ENCODE measurements at regions not wholly inside any gene's neighbourhood (a gene's known extent, or its start where the extent isn't known, plus 50 kb on each side); places are given as distances from the start of the nearest gene placed in this dataset.

DNA sequence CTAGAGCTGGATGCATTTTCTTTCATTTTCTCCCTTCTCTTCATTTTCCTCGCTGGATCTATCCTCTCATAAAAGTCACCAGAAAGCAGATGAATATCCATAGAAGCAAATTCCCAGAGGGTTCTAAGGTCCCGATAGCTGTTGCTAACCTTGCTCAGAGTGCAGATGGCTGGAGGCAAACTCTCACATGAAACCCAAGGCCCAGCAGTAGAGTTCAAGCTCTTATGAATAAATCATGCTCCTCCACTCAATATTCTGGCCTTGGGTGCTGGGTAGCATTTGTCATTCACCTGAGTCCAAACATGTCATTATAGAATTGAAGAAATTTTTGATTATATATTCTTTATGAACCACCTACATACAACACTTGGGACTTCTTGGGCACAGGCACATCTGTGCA is 539.7 kb upstream of the MARCKS start:
- no peaks in the 10 kb centered on the region for H3K4me1 ChIP-seq (ENCODE audit: control insufficient read depth, insufficient read depth, low read length)
- no peak overlapping the region for H3K9ac ChIP-seq (ENCODE audit: low read length in 2 of 2)
- H3K9me3 ChIP-seq (ENCODE audit: control insufficient read depth in 2 of 2, low read length in 2 of 2) = no peaks in the 10 kb centered on the region
- H3K27ac ChIP-seq (ENCODE audit: low read length) = no peak overlapping the region
- no peak overlapping the region for H3K4me3 ChIP-seq (ENCODE audit: low read length in 2 of 2)
- H3K27me3 ChIP-seq (ENCODE audit: control insufficient read depth in 1 of 2, insufficient read depth in 2 of 2, low read length in 2 of 2) = no peaks in the 10 kb centered on the region
- H3K36me3 ChIP-seq (ENCODE audit: control insufficient read depth in 2 of 2, insufficient read depth in 2 of 2, low read length in 2 of 2) = no peaks in the 10 kb centered on the region

- H3K27ac ChIP-seq (ENCODE audit: low read length) = no peak overlapping the region
- H3K9ac ChIP-seq (ENCODE audit: low read length in 2 of 2) = no peak overlapping the region
- H3K9me3 ChIP-seq (ENCODE audit: control insufficient read depth in 2 of 2, low read length in 2 of 2) = no peaks in the 10 kb centered on the region
- H3K4me1 ChIP-seq (ENCODE audit: control insufficient read depth, insufficient read depth, low read length) = no peaks in the 10 kb centered on the region
- H3K27me3 ChIP-seq (ENCODE audit: control insufficient read depth in 1 of 2, insufficient read depth in 2 of 2, low read length in 2 of 2) = no peaks in the 10 kb centered on the region
- H3K36me3 ChIP-seq (ENCODE audit: control insufficient read depth in 2 of 2, insufficient read depth in 2 of 2, low read length in 2 of 2) = no peaks in the 10 kb centered on the region
- H3K4me3 ChIP-seq (ENCODE audit: low read length in 2 of 2) = no peak overlapping the region
These were observed 539.1 kb upstream of the MARCKS start for GRCh38 chr6:113317891-113318574.

DNA sequence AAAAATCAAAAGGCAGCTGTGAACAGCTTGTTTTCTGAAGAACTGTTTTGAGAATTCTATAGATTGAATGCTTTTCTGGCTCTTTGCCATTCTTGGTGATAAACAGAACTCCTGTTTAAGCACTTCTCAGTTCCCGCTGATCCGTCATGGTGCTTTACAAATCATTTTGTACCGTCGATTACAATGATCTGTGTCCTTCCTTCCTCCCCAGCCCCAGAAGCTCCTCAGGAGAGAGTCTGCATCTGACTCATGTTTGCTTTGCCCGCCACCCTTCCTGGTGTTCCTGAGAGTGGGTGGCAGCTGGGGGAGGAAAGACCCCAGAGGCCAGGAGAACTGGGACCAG is 538.6 kb upstream of the MARCKS start:
- Histone ChIP-seq H3K27ac (ENCODE audit: low read length) (no peak overlapping the region), H3K9ac (ENCODE audit: low read length in 2 of 2) (no peak overlapping the region)

GRCh38 chr6:113320653-113321052 is 536.5 kb upstream of the MARCKS start:
- Histone ChIP-seq H3K9me3 (ENCODE audit: control insufficient read depth in 2 of 2, low read length in 2 of 2) (no peaks in the 10 kb centered on the region), H3K4me1 (ENCODE audit: control insufficient read depth, insufficient read depth, low read length) (no peaks in the 10 kb centered on the region), H3K27ac (ENCODE audit: low read length) (no peak overlapping the region), H3K36me3 (ENCODE audit: control insufficient read depth in 2 of 2, insufficient read depth in 2 of 2, low read length in 2 of 2) (no peaks in the 10 kb centered on the region), H3K4me3 (ENCODE audit: low read length in 2 of 2) (no peak overlapping the region), H3K27me3 (ENCODE audit: control insufficient read depth in 1 of 2, insufficient read depth in 2 of 2, low read length in 2 of 2) (no peaks in the 10 kb centered on the region), H3K9ac (ENCODE audit: low read length in 2 of 2) (no peak overlapping the region)

More for the DNA sequence above, 538.6 kb upstream of the MARCKS start:
- Histone ChIP-seq H3K9me3 (ENCODE audit: control insufficient read depth in 2 of 2, low read length in 2 of 2) (no peaks in the 10 kb centered on the region), H3K36me3 (ENCODE audit: control insufficient read depth in 2 of 2, insufficient read depth in 2 of 2, low read length in 2 of 2) (no peaks in the 10 kb centered on the region), H3K4me3 (ENCODE audit: low read length in 2 of 2) (no peak overlapping the region), H3K27me3 (ENCODE audit: control insufficient read depth in 1 of 2, insufficient read depth in 2 of 2, low read length in 2 of 2) (no peaks in the 10 kb centered on the region), H3K4me1 (ENCODE audit: control insufficient read depth, insufficient read depth, low read length) (no peaks in the 10 kb centered on the region)

- Histone ChIP-seq H3K27ac (ENCODE audit: low read length) (no peak overlapping the region), H3K36me3 (ENCODE audit: control insufficient read depth in 2 of 2, insufficient read depth in 2 of 2, low read length in 2 of 2) (no peaks in the 10 kb centered on the region), H3K9ac (ENCODE audit: low read length in 2 of 2) (no peak overlapping the region), H3K9me3 (ENCODE audit: control insufficient read depth in 2 of 2, low read length in 2 of 2) (no peaks in the 10 kb centered on the region), H3K4me3 (ENCODE audit: low read length in 2 of 2) (no peak overlapping the region), H3K27me3 (ENCODE audit: control insufficient read depth in 1 of 2, insufficient read depth in 2 of 2, low read length in 2 of 2) (no peaks in the 10 kb centered on the region), H3K4me1 (ENCODE audit: control insufficient read depth, insufficient read depth, low read length) (no peaks in the 10 kb centered on the region)
These were observed 530.4 kb upstream of the MARCKS start for GRCh38 chr6:113326781-113327180.

GRCh38 chr6:113328886-113329381 is 528.2 kb upstream of the MARCKS start:
- no peak overlapping the region for H3K4me3 ChIP-seq (ENCODE audit: low read length in 2 of 2)
- H3K9ac ChIP-seq (ENCODE audit: low read length in 2 of 2) = no peak overlapping the region
- no peaks in the 10 kb centered on the region for H3K27me3 ChIP-seq (ENCODE audit: control insufficient read depth in 1 of 2, insufficient read depth in 2 of 2, low read length in 2 of 2)

DNA sequence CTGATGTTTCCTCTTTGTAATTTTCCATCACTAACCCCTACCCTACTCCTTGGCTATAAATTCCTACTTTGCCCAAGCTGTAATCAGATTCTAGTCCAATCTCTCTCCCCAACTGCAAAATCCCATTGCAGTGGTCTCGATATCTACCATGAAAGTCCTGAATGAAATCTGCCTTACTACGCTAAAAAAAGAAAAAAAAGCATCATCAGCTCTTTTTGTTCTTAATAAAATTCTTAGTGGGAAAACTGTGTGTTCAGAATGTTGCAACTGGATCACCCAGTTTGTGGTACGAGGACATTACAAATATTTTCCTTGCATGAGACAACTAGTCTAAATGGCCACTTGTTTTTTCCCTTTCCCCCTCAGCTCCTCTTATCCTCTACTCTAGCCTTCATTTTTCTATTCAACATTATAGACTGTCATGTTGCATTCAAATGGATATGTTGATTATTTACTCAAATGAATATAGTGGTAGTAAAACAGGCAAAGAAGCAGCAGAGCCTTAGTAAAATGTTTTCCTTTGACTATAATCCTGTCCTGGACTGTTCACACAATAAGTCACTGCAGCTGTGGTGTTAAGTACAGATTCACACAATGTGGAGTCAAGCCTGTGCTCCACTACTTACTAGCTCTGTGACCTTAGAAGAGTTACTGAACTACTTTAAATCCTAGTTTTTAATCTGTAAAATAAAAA is 527.1 kb upstream of the MARCKS start:
- Histone ChIP-seq H3K4me1 (ENCODE audit: control insufficient read depth, insufficient read depth, low read length) (no peaks in the 10 kb centered on the region), H3K9me3 (ENCODE audit: control insufficient read depth in 2 of 2, low read length in 2 of 2) (no peaks in the 10 kb centered on the region), H3K27ac (ENCODE audit: low read length) (no peak overlapping the region), H3K36me3 (ENCODE audit: control insufficient read depth in 2 of 2, insufficient read depth in 2 of 2, low read length in 2 of 2) (no peaks in the 10 kb centered on the region), H3K9ac (ENCODE audit: low read length in 2 of 2) (no peak overlapping the region), H3K4me3 (ENCODE audit: low read length in 2 of 2) (no peak overlapping the region), H3K27me3 (ENCODE audit: control insufficient read depth in 1 of 2, insufficient read depth in 2 of 2, low read length in 2 of 2) (no peaks in the 10 kb centered on the region)

More at GRCh38 chr6:113328886-113329381, 528.2 kb upstream of the MARCKS start:
- Histone ChIP-seq H3K4me1 (ENCODE audit: control insufficient read depth, insufficient read depth, low read length) (no peaks in the 10 kb centered on the region), H3K36me3 (ENCODE audit: control insufficient read depth in 2 of 2, insufficient read depth in 2 of 2, low read length in 2 of 2) (no peaks in the 10 kb centered on the region), H3K9me3 (ENCODE audit: control insufficient read depth in 2 of 2, low read length in 2 of 2) (no peaks in the 10 kb centered on the region), H3K27ac (ENCODE audit: low read length) (no peak overlapping the region)

GRCh38 chr6:113330636-113330946 is 526.6 kb upstream of the MARCKS start:
- H3K4me1 ChIP-seq (ENCODE audit: control insufficient read depth, insufficient read depth, low read length) = no peaks in the 10 kb centered on the region
- H3K4me3 ChIP-seq (ENCODE audit: low read length in 2 of 2) = no peak overlapping the region
- H3K9me3 ChIP-seq (ENCODE audit: control insufficient read depth in 2 of 2, low read length in 2 of 2) = no peaks in the 10 kb centered on the region
- no peak overlapping the region for H3K9ac ChIP-seq (ENCODE audit: low read length in 2 of 2)
- H3K27ac ChIP-seq (ENCODE audit: low read length) = no peak overlapping the region
- H3K27me3 ChIP-seq (ENCODE audit: control insufficient read depth in 1 of 2, insufficient read depth in 2 of 2, low read length in 2 of 2) = no peaks in the 10 kb centered on the region
- H3K36me3 ChIP-seq (ENCODE audit: control insufficient read depth in 2 of 2, insufficient read depth in 2 of 2, low read length in 2 of 2) = no peaks in the 10 kb centered on the region

DNA sequence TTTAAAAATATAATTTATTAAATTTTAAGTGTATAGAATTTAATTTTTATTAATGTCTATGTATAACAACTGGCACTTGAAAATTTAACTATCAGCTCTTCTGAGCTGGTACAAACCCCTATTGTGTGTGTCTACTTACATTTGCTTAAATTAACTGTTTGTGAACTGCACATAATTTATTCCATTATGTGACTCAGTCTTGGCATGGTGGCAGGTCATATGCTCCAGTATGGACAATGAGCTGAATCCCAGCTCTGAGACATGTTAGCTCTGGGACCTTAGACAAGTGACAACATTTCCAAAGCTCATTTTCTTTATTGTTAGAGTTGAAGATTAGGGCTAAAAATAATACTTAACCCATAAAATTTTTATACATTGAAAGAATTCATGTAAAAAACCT is 526.1 kb upstream of the MARCKS start:
- no peak overlapping the region for H3K27ac ChIP-seq (ENCODE audit: low read length)
- no peaks in the 10 kb centered on the region for H3K9me3 ChIP-seq (ENCODE audit: control insufficient read depth in 2 of 2, low read length in 2 of 2)
- H3K4me3 ChIP-seq (ENCODE audit: low read length in 2 of 2) = no peak overlapping the region
- H3K36me3 ChIP-seq (ENCODE audit: control insufficient read depth in 2 of 2, insufficient read depth in 2 of 2, low read length in 2 of 2) = no peaks in the 10 kb centered on the region
- no peaks in the 10 kb centered on the region for H3K27me3 ChIP-seq (ENCODE audit: control insufficient read depth in 1 of 2, insufficient read depth in 2 of 2, low read length in 2 of 2)
- H3K9ac ChIP-seq (ENCODE audit: low read length in 2 of 2) = no peak overlapping the region
- H3K4me1 ChIP-seq (ENCODE audit: control insufficient read depth, insufficient read depth, low read length) = no peaks in the 10 kb centered on the region

DNA sequence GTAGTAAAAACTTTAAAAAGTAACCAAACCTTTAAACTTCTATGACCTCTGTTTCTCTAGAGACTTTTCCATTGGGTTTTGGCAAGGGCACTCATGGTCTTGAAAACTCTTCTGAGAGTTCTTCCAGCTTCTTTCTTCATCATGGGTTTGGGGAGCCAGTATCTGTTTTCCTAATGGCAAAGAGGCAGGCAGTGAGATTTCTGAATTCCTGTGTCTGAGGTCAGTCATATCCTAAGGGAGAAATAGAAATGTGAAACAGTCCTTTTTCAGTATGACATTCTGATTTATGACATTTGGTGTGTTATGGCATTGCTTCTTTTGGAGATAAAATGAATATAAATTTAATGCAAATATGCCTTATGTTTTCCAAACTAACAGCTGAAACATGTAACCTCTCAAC is 518.5 kb upstream of the MARCKS start:
- no peaks in the 10 kb centered on the region for H3K27me3 ChIP-seq (ENCODE audit: control insufficient read depth in 1 of 2, insufficient read depth in 2 of 2, low read length in 2 of 2)
- no peak overlapping the region for H3K27ac ChIP-seq (ENCODE audit: low read length)
- H3K4me3 ChIP-seq (ENCODE audit: low read length in 2 of 2) = no peak overlapping the region
- no peaks in the 10 kb centered on the region for H3K4me1 ChIP-seq (ENCODE audit: control insufficient read depth, insufficient read depth, low read length)
- H3K9me3 ChIP-seq (ENCODE audit: control insufficient read depth in 2 of 2, low read length in 2 of 2) = no peaks in the 10 kb centered on the region
- H3K36me3 ChIP-seq (ENCODE audit: control insufficient read depth in 2 of 2, insufficient read depth in 2 of 2, low read length in 2 of 2) = no peaks in the 10 kb centered on the region
- H3K9ac ChIP-seq (ENCODE audit: low read length in 2 of 2) = no peak overlapping the region

DNA sequence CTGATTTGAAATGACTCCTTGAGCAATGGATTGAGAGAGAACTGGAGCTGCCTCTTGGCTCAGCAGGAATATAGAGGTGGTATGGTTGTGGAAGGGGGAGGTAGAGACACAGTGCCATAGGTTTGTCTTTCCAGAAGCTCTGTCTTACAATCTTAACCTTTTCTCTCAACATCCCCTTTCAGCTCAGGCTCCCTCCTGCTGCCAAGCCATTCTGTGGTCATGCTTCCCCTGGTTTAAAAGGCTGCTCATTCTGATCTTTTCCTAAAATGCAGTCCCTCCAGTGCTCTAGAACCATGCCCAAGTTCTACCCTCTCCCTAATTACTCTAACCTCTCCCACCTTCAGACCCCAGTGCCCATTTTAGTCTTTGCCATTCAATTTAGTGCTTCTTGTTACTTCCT is 517.9 kb upstream of the MARCKS start:
- Histone ChIP-seq H3K9me3 (ENCODE audit: control insufficient read depth in 2 of 2, low read length in 2 of 2) (no peaks in the 10 kb centered on the region), H3K9ac (ENCODE audit: low read length in 2 of 2) (no peak overlapping the region), H3K27me3 (ENCODE audit: control insufficient read depth in 1 of 2, insufficient read depth in 2 of 2, low read length in 2 of 2) (no peaks in the 10 kb centered on the region), H3K4me3 (ENCODE audit: low read length in 2 of 2) (no peak overlapping the region), H3K36me3 (ENCODE audit: control insufficient read depth in 2 of 2, insufficient read depth in 2 of 2, low read length in 2 of 2) (no peaks in the 10 kb centered on the region), H3K4me1 (ENCODE audit: control insufficient read depth, insufficient read depth, low read length) (no peaks in the 10 kb centered on the region), H3K27ac (ENCODE audit: low read length) (no peak overlapping the region)
